ENCODE measurements at regions not wholly inside any gene's neighbourhood (a gene's known extent, or its start where the extent isn't known, plus 50 kb on each side); places are given as distances from the start of the nearest gene placed in this dataset.
A peak's percentile ranks its signal among the peaks of the same experiment; 100 is the strongest.

GRCh38 chr2:199704358-199705238, 146.4 kb downstream of the FTCDNL1 start:
- POLR2A ChIA-PET: no interaction called here
- peak in 1 of 2 donors; percentile 10 for TF ChIP-seq CTCF (IDR thresholded peaks at IDR 0.05; ENCODE audit: extremely low read depth in 1 of 2, insufficient read depth in 1 of 2, low read depth in 1 of 2, low read length in 2 of 2)
- TF ChIP-seq EZH2 (IDR thresholded peaks at IDR 0.05; ENCODE audit: borderline replicate concordance, low read depth, low read length, severe bottlenecking): no peak
- dilution Hi-C loops (cut with MboI; ENCODE audit: extremely low pct_ligation_motif_present, low sequenced_read_pairs): no loop called here
- Histone ChIP-seq H3K4me3 (replicated peaks in 1 of 3; ENCODE audit: insufficient read depth in 1 of 3, low read depth in 1 of 3, low read length in 3 of 3) (no peak overlapping the region), H3K9ac (replicated peaks; ENCODE audit: extremely low read depth, insufficient read depth, low read length) (no peak overlapping the region), H2AFZ (ENCODE audit: low read depth, low read length) (no peak overlapping the region), H4K20me1 (replicated peaks; ENCODE audit: control insufficient read depth, extremely low read depth, insufficient read depth, low read length) (no peaks in the 10 kb centered on the region), H3K36me3 (ENCODE audit: control insufficient read depth in 2 of 2, extremely low read depth in 1 of 2, insufficient read depth in 2 of 2, low read length in 2 of 2) (no peaks in the 10 kb centered on the region), H3K4me2 (ENCODE audit: insufficient read depth, low read length) (no peak overlapping the region), H3K9me3 (replicated peaks; ENCODE audit: control insufficient read depth, insufficient read depth, low read length) (no peaks in the 10 kb centered on the region), H3K27me3 (ENCODE audit: control insufficient read depth in 2 of 2, insufficient read depth in 2 of 2, low read length in 2 of 2) (no peaks in the 10 kb centered on the region), H3K9me1 (replicated peaks; ENCODE audit: control insufficient read depth, extremely low read depth, insufficient read depth, low read length) (no peaks in the 10 kb centered on the region), H3K79me2 (ENCODE audit: control insufficient read depth, insufficient read depth, low read length) (no peaks in the 10 kb centered on the region), H3K4me1 (ENCODE audit: control insufficient read depth, extremely low read depth, insufficient read depth, low read length) (no peaks in the 10 kb centered on the region), H3K27ac (ENCODE audit: insufficient read depth, low read depth, low read length) (no peak overlapping the region)
- FAIRE-seq: no peak
- intact Hi-C loops (cut with micrococcal nuclease): no loop called here
- no TSS peak for BruUV-seq (replicated peaks)
- CTCF ChIA-PET: interaction anchor here (0.8 to 1.7 kb wide), 4 partner anchors 11 to 1395 kb away, joined by 3 to 4 read pairs (median 4); no protein-coding TSS in a partner anchor
- DNase-seq (ENCODE audit: low read depth, low spot score): peak; percentile 4

- no peak for TF ChIP-seq FOS (IDR thresholded peaks at IDR 0.05; ENCODE audit: borderline replicate concordance, insufficient read depth, low read length)
- no peak for TF ChIP-seq MAX (IDR thresholded peaks at IDR 0.05; ENCODE audit: insufficient read depth, insufficient read length)
- no peak for TF ChIP-seq POLR2AphosphoS5 (IDR thresholded peaks at IDR 0.05; ENCODE audit: insufficient read depth, low read depth, low read length)
- no peak for TF ChIP-seq GATA2 (IDR thresholded peaks at IDR 0.05; ENCODE audit: insufficient read depth, insufficient read length, low read depth, low read length)
- TF ChIP-seq POLR2A (IDR thresholded peaks at IDR 0.05; ENCODE audit: low read depth, low read length): no peak
- no peak for TF ChIP-seq JUN (IDR thresholded peaks at IDR 0.05; ENCODE audit: borderline replicate concordance, insufficient read depth, insufficient read length, low read depth)
- no peak for TF ChIP-seq EZH2 (IDR thresholded peaks at IDR 0.05; ENCODE audit: borderline replicate concordance, low read depth, low read length, severe bottlenecking)
- TF ChIP-seq CTCF (IDR thresholded peaks at IDR 0.05; ENCODE audit: extremely low read depth in 1 of 2, insufficient read depth in 1 of 2, low read depth in 1 of 2, low read length in 2 of 2): no peak
- intact Hi-C loops (cut with micrococcal nuclease): no loop called here
- H3K79me2 ChIP-seq (ENCODE audit: control insufficient read depth, insufficient read depth, low read length): no peaks in the 10 kb centered on the region
- ChIA-PET POLR2A (no interaction called here), CTCF (interaction anchor here (1.3 to 1.7 kb wide), 3 partner anchors 9 to 1393 kb away, joined by 3 to 4 read pairs (median 4); no protein-coding TSS in a partner anchor)
- no peak overlapping the region for H3K27ac ChIP-seq (ENCODE audit: insufficient read depth, low read depth, low read length)
- no peaks in the 10 kb centered on the region for H3K36me3 ChIP-seq (ENCODE audit: control insufficient read depth in 2 of 2, extremely low read depth in 1 of 2, insufficient read depth in 2 of 2, low read length in 2 of 2)
- no peaks in the 10 kb centered on the region for H4K20me1 ChIP-seq (replicated peaks; ENCODE audit: control insufficient read depth, extremely low read depth, insufficient read depth, low read length)
- no peaks in the 10 kb centered on the region for H3K4me1 ChIP-seq (ENCODE audit: control insufficient read depth, extremely low read depth, insufficient read depth, low read length)
- no peak overlapping the region for H2AFZ ChIP-seq (ENCODE audit: low read depth, low read length)
- H3K9me3 ChIP-seq (replicated peaks; ENCODE audit: control insufficient read depth, insufficient read depth, low read length): no peaks in the 10 kb centered on the region
- no peaks in the 10 kb centered on the region for H3K9me1 ChIP-seq (replicated peaks; ENCODE audit: control insufficient read depth, extremely low read depth, insufficient read depth, low read length)
- dilution Hi-C loops (cut with MboI; ENCODE audit: extremely low pct_ligation_motif_present, low sequenced_read_pairs): no loop called here
- H3K27me3 ChIP-seq (ENCODE audit: control insufficient read depth in 2 of 2, insufficient read depth in 2 of 2, low read length in 2 of 2): no peaks in the 10 kb centered on the region
- H3K4me3 ChIP-seq (replicated peaks in 1 of 3; ENCODE audit: insufficient read depth in 1 of 3, low read depth in 1 of 3, low read length in 3 of 3): no peak overlapping the region
- H3K9ac ChIP-seq (replicated peaks; ENCODE audit: extremely low read depth, insufficient read depth, low read length): no peak overlapping the region
- no peak for FAIRE-seq
- no peak for DNase-seq (ENCODE audit: low read depth, low spot score)
- no TSS peak for BruUV-seq (replicated peaks)
- no peak overlapping the region for H3K4me2 ChIP-seq (ENCODE audit: insufficient read depth, low read length)
Measured at GRCh38 chr2:199703199-199703598, 147.8 kb downstream of the FTCDNL1 start.

Measured in endothelial cell of umbilical vein (primary cell).